GM13977 (cell line): ENCODE measurements at regions not wholly inside any gene's neighbourhood (a gene's known extent, or its start where the extent isn't known, plus 50 kb on each side); places are given as distances from the start of the nearest gene placed in this dataset.

Experiments used
- DNase-seq: peaks from one replicate; pipeline ENCODE4 v3.0.0; 2012; ENCODE audit warnings: low spot score
- in situ Hi-C: fragments of 300-500 bp; cut with MboI; formaldehyde crosslinking; loops from one replicate; pipeline ENCODE4 v1.12.0; 2022; ENCODE audit warnings: low sequenced_read_pairs, low pct_unique_long_range_greater_than_20kb, mixed read lengths, inconsistent platforms; ENCODE audit not compliant: unreplicated experiment
- TF ChIP-seq, protein P1 (sequence below): IDR thresholded peaks from 2 replicates; pipeline ENCODE4 v1.5.1; 2012; ENCODE audit warnings: mild to moderate bottlenecking, control low read depth; ENCODE audit not compliant: insufficient read depth; ENCODE audit errors: extremely low read depth, missing control alignments

DNA sequence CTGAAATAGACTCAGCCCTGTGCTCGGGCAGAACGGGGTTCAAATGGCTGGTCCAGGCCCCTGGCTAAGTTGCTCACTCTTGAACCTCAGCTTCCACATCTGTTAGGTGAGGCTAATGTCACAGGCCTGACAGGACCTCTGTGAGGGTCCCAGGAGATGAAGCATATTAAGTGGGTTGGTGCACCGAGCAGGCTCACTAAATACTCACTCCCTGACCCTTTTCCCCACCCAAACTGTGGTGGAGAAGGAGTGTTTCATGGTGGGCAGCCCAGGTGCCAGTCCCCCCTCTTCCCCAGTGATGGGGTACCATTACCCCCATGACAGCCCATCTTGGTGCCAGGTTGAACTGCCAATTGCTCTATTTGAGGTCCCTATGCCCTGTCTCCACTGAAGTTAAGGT lies 286.0 kb downstream of the MYCN start:
- TF ChIP-seq, protein P1, sequence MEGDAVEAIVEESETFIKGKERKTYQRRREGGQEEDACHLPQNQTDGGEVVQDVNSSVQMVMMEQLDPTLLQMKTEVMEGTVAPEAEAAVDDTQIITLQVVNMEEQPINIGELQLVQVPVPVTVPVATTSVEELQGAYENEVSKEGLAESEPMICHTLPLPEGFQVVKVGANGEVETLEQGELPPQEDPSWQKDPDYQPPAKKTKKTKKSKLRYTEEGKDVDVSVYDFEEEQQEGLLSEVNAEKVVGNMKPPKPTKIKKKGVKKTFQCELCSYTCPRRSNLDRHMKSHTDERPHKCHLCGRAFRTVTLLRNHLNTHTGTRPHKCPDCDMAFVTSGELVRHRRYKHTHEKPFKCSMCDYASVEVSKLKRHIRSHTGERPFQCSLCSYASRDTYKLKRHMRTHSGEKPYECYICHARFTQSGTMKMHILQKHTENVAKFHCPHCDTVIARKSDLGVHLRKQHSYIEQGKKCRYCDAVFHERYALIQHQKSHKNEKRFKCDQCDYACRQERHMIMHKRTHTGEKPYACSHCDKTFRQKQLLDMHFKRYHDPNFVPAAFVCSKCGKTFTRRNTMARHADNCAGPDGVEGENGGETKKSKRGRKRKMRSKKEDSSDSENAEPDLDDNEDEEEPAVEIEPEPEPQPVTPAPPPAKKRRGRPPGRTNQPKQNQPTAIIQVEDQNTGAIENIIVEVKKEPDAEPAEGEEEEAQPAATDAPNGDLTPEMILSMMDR: no peak
- no peak for DNase-seq
- in situ Hi-C loops: no loop called here

DNA sequence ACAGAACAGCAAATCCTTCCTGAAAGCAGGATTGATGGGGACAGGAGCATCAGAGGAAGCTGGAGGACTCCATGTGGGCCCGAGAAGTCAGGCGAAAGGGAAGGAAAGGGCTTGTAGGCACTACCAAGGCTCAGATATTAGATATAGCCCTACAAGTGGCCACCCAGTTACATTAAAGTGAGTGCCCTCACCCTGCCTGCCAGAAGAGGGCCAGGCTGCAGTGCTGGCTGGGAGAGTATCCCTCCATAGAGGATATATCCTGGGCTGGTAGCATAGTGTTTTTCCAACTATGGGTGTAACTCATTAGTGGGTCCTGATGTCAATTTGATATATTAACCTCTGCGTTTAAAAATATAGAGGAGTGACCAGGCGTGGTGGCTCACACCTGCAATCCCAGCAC lies 285.2 kb downstream of the MYCN start:
- no peak for DNase-seq
- in situ Hi-C loops: no loop called here
- TF ChIP-seq, protein P1: no peak

DNA sequence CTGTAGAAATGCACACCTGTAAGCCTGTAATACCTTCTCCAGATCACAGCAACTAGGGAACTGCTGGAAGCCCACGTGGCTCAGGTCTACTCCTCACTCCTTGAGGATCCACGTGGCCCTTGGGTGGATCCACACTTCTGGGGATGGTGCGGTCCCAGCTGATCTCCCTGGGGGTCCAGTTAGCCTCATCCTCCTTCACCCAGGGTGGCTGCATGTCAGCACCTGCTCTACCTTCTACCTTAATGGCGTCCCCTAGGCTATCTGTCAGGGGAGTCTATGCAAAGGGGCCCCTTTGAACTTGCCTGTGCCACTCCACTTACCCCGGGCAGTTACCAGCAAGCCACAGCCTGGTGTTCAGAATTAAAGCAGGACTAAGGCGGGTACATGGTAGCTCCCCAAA lies 284.7 kb downstream of the MYCN start:
- in situ Hi-C loops: no loop called here
- TF ChIP-seq, protein P1: no peak
- no peak for DNase-seq

DNA sequence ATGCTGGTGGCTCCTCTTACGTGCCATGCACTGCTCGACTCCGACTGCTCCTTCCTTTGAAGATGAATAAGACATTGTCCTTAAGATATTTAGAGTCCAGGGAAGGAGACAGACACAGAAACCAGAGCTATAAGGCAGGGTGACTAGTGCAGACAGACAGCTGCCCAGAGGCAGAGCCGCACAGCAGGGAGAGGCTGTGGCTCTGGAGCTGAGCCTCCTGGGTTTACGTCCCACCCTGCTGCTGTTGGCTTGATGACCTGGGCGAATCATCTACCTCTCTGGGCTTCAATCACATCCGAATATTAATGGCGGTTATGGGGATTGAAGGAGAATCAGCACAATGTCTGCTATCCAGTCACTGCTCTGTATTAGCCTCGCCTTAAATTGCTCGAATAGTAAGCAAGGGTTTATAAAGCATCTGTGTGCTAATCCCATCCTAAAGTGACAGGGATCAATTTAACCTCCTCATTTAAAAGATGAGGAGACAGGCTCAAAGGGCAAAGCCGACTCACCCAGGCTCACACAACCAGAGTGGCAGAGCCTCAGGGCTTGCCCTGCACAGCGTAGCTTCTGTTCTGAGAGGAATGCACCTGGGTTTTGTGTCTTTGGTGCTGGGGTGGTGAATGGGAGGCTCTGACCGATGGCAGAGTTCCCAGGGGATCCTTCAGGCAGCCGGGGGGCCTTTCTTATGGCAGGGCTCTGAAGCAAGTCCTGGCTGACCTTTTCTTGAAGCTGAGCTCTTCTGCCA lies 284.1 kb downstream of the MYCN start:
- TF ChIP-seq, protein P1: no peak
- in situ Hi-C loops: no loop called here
- DNase-seq: no peak

DNA sequence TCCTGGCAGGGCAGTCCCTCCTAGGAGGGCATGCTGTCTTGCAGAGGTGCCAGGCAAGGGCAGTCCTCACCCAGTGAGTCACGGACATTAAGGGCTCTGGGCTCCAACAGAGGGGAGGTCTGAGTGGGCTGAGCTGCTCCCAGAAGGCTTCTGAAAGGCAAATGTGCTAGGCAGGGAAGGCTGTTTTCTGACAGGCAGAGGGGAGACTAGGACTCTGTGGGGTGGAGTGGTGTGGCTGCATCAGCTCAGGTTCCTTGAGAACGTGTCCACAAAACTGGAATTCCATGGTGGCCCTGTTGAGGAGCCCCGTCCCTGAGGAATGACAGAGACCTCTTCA lies 283.5 kb downstream of the MYCN start:
- DNase-seq: no peak
- in situ Hi-C loops: no loop called here
- TF ChIP-seq, protein P1: no peak

DNA sequence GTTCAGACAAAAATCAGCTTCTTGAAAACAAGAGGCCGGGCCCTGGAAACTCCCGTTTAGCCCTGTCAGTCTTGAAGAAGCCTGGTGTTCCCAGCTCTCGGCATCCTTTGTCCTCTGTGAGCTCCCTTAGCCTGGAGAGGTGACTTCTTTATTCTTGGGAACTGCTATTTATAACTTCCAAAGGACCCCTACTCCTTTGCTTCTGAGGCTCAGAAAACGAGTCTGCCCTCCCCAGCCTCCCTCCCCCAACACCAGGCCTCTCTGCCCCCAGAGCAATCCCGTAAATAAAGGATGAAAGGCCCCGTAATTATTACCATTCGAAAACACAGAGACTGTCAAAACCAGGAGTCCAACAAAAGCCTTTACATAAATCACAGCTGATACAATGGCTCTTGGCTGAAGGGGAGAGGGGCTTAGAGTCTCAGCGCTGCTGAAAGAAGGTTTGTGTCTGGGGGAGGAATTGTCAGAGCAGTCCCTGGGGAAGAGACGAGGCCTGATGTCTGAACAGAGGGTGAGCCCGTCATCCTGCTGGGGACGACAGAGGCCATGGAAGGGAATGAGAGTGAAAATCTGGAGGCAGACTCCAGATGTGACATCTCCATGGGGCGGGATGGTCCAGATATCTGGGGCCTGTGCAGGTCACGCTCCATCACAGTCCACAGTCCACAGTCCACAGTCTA lies 283.0 kb downstream of the MYCN start:
- no peak for DNase-seq
- in situ Hi-C loops: no loop called here
- TF ChIP-seq, protein P1: no peak

DNA sequence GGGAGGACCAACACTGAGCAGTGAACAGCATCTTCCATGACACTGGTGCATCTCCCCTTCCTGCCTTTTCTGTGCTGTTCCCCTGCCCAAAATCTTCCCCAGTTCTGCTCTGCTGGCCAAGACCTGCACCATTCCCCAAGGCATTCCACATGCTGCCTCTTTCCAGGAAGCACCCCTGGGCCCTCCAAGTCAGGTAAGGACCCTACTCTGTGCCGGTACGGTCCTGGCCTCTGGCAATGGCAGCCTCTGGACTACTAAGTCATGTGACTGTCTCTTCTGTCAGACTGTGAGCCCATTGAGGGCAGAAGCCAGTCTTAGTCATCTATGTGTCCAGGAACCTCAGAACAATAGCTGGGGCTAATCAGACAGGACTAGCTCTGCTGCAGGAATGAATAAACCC lies 282.0 kb downstream of the MYCN start:
- DNase-seq: no peak
- TF ChIP-seq, protein P1: no peak
- in situ Hi-C loops: no loop called here
